WTC11 (cell line): ENCODE measurements at regions not wholly inside any gene's neighbourhood (a gene's known extent, or its start where the extent isn't known, plus 50 kb on each side); places are given as distances from the start of the nearest gene placed in this dataset.

Source experiments
- ATAC-seq: fragments of 200-7000 bp; cut with Tn5 transposase; 2 replicates; pipeline ENCODE4 v1.10.0; 2021; ENCODE audit warnings: mild to moderate bottlenecking, moderate library complexity
- CTCF ChIA-PET: fragments of 300-600 bp; sonication (Branson Sonifier 250); formaldehyde crosslinking; loops from one replicate; lab custom pipeline; 2021; ENCODE audit warnings: antibody characterized with exemption; lab: Charles Lee
- POLR2A ChIA-PET: fragments of 350-600 bp; sonication (Branson Sonifier 250); formaldehyde crosslinking; loops from one replicate; lab custom pipeline; 2021; ENCODE audit warnings: antibody characterized with exemption; lab: Charles Lee
- DNase-seq: peaks from one replicate; pipeline ENCODE4 v3.0.0; 2021; ENCODE audit warnings: low spot score
- H3K27ac Mint-ChIP-seq: 2 replicates; pipeline ENCODE4 v1.8.0; 2021; ENCODE audit warnings: mixed read lengths
- H3K27me3 Mint-ChIP-seq: 2 replicates; pipeline ENCODE4 v1.8.0; 2021; ENCODE audit warnings: low read depth, mild to moderate bottlenecking, moderate library complexity, mixed read lengths
- H3K36me3 Mint-ChIP-seq: 2 replicates; pipeline ENCODE4 v1.8.0; 2021; ENCODE audit warnings: mixed read lengths
- H3K4me1 Mint-ChIP-seq: 2 replicates; pipeline ENCODE4 v1.8.0; 2022; ENCODE audit warnings: mixed read lengths
- H3K4me3 Mint-ChIP-seq: 2 replicates; pipeline ENCODE4 v1.8.0; 2021; ENCODE audit warnings: mild to moderate bottlenecking, moderate library complexity, mixed read lengths
- H3K9me3 Mint-ChIP-seq: 2 replicates; pipeline ENCODE4 v1.8.0; 2021; ENCODE audit warnings: mixed read lengths
- ARID4B ChIP-seq: sonication (generic); formaldehyde crosslinking; IDR thresholded peaks from 2 replicates; pipeline ENCODE4 v1.8.0; 2023; ENCODE audit warnings: missing genetic modification reagents, mild to moderate bottlenecking, borderline replicate concordance
- CREM ChIP-seq: sonication (generic); formaldehyde crosslinking; IDR thresholded peaks from 2 replicates; pipeline ENCODE4 v1.8.1; 2022; ENCODE audit warnings: mild to moderate bottlenecking, missing genetic modification reagents, moderate library complexity
- ERG ChIP-seq: fragments of 250-450 bp; sonication (Bioruptor Pico); IDR thresholded peaks from 2 replicates; pipeline ENCODE4 v1.8.0; 2021; ENCODE audit warnings: mild to moderate bottlenecking
- FOXP1 ChIP-seq: sonication (generic); formaldehyde crosslinking; IDR thresholded peaks from 2 replicates; pipeline ENCODE4 v1.8.0; 2022; ENCODE audit warnings: missing genetic modification reagents, mild to moderate bottlenecking, moderate library complexity, borderline replicate concordance
- FOXP4 ChIP-seq: sonication (generic); formaldehyde crosslinking; IDR thresholded peaks from 2 replicates; pipeline ENCODE4 v1.8.0; 2022; ENCODE audit warnings: mild to moderate bottlenecking, missing genetic modification reagents
- GTF2I ChIP-seq: fragments of 250-450 bp; sonication (Bioruptor Pico); conservative IDR thresholded peaks from 2 replicates; pipeline ENCODE4 v1.4.0; 2021; ENCODE audit warnings: mild to moderate bottlenecking
- NR3C1 ChIP-seq: sonication (generic); formaldehyde crosslinking; conservative IDR thresholded peaks from 2 replicates; pipeline ENCODE4 v1.8.1; 2023; ENCODE audit warnings: low read depth, mild to moderate bottlenecking, missing genetic modification reagents
- TCF7 ChIP-seq: sonication (generic); formaldehyde crosslinking; IDR thresholded peaks from 2 replicates; pipeline ENCODE4 v1.8.0; 2022; ENCODE audit warnings: mild to moderate bottlenecking, low read depth, missing genetic modification reagents, moderate library complexity
- USF1 ChIP-seq: sonication (generic); formaldehyde crosslinking; IDR thresholded peaks from 2 replicates; pipeline ENCODE4 v1.8.0; 2022; ENCODE audit warnings: mild to moderate bottlenecking, missing genetic modification reagents
- ZNF219 ChIP-seq: sonication (generic); formaldehyde crosslinking; IDR thresholded peaks from 2 replicates; pipeline ENCODE4 v1.8.0; 2023; ENCODE audit warnings: missing genetic modification reagents, mild to moderate bottlenecking, borderline replicate concordance
- TF ChIP-seq, protein P1 (sequence below): sonication (generic); formaldehyde crosslinking; IDR thresholded peaks from 2 replicates; pipeline ENCODE4 v1.8.1; 2023; ENCODE audit warnings: mild to moderate bottlenecking, missing genetic modification reagents
- TF ChIP-seq, protein P2 (sequence below): fragments of 250-450 bp; sonication (Bioruptor Pico); IDR thresholded peaks from 2 replicates; pipeline ENCODE4 v1.9.0; 2021; ENCODE audit warnings: mild to moderate bottlenecking
- TF ChIP-seq, protein P3 (sequence below): sonication (generic); formaldehyde crosslinking; IDR thresholded peaks from 2 replicates; pipeline ENCODE4 v1.8.1; 2022; ENCODE audit warnings: mild to moderate bottlenecking, missing genetic modification reagents, moderate library complexity, borderline replicate concordance

DNA sequence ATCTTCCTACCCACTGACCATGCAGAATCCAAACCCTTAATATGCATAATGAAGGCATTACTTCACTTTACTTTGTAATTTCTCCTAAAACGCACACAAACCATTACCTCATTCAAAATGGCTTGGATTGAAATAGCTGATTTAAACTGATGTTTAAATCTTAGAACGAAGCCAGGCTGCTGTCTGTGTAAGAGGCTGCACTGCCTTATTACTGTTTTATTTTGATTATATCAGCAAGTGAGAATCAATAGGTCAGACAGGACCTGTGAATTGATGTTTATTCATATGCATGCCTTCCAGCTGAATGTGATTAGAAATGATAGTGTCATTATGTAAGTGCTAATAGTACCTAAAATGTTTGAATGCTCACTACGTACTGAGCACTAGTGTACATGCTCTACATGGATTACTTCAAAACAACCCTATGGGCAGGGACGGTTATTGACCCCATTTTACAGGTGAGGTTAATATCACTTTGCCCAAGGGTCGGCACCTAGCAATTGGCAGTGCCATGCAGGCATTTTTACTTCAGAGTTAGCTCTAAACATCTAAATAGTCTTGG, 314.2 kb upstream of the CBLB start:
- no peak for ATAC-seq
- Mint-ChIP-seq H3K36me3 (no peaks in the 10 kb centered on the region), H3K9me3 (no peaks in the 10 kb centered on the region), H3K27ac (no peak overlapping the region), H3K4me3 (no peak overlapping the region), H3K27me3 (no peaks in the 10 kb centered on the region), H3K4me1 (no peaks in the 10 kb centered on the region)
- POLR2A ChIA-PET = no interaction called here
- TF ChIP-seq ZNF219 (CRISPR knock-in tag) (no peak), TCF7 (no peak), ERG (CRISPR knock-in tag) (no peak), FOXP4 (CRISPR knock-in tag) (no peak), CREM (CRISPR knock-in tag) (no peak), USF1 (CRISPR knock-in tag) (no peak), FOXP1 (no peak), NR3C1 (no peak), ARID4B (CRISPR knock-in tag) (no peak), GTF2I (no peak)
- TF ChIP-seq, protein P1, sequence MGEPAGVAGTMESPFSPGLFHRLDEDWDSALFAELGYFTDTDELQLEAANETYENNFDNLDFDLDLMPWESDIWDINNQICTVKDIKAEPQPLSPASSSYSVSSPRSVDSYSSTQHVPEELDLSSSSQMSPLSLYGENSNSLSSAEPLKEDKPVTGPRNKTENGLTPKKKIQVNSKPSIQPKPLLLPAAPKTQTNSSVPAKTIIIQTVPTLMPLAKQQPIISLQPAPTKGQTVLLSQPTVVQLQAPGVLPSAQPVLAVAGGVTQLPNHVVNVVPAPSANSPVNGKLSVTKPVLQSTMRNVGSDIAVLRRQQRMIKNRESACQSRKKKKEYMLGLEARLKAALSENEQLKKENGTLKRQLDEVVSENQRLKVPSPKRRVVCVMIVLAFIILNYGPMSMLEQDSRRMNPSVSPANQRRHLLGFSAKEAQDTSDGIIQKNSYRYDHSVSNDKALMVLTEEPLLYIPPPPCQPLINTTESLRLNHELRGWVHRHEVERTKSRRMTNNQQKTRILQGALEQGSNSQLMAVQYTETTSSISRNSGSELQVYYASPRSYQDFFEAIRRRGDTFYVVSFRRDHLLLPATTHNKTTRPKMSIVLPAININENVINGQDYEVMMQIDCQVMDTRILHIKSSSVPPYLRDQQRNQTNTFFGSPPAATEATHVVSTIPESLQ (CRISPR knock-in tag) = no peak
- TF ChIP-seq, protein P2, sequence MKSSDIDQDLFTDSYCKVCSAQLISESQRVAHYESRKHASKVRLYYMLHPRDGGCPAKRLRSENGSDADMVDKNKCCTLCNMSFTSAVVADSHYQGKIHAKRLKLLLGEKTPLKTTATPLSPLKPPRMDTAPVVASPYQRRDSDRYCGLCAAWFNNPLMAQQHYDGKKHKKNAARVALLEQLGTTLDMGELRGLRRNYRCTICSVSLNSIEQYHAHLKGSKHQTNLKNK (CRISPR knock-in tag) = no peak
- TF ChIP-seq, protein P3, sequence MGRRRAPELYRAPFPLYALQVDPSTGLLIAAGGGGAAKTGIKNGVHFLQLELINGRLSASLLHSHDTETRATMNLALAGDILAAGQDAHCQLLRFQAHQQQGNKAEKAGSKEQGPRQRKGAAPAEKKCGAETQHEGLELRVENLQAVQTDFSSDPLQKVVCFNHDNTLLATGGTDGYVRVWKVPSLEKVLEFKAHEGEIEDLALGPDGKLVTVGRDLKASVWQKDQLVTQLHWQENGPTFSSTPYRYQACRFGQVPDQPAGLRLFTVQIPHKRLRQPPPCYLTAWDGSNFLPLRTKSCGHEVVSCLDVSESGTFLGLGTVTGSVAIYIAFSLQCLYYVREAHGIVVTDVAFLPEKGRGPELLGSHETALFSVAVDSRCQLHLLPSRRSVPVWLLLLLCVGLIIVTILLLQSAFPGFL = no peak
- no peak for DNase-seq
- CTCF ChIA-PET = no interaction called here
